GM19455 (cell line): ENCODE measurements at regions not wholly inside any gene's neighbourhood (a gene's known extent, or its start where the extent isn't known, plus 50 kb on each side); places are given as distances from the start of the nearest gene placed in this dataset.
"Not testable (repeated sequence)": the region's sequence is repeated elsewhere in the genome, so short reads cannot be mapped to it uniquely, and the experiment has no call there.

Experiments used
- ATAC-seq: cut with Tn5 transposase; IDR thresholded peaks from one replicate; pipeline ENCODE4 v1.9.1; 2021; ENCODE audit not compliant: unreplicated experiment

GRCh38 chr10:94218493-94219183 lies 144.1 kb downstream of the NOC3L start:
- ATAC-seq = no peak

- no peak for ATAC-seq
Observed at GRCh38 chr10:94219829-94220228, 142.9 kb downstream of the NOC3L start.

- ATAC-seq = no peak
Observed at GRCh38 chr10:94220717-94221116, 142.0 kb downstream of the NOC3L start.

GRCh38 chr10:94223702-94224370 lies 138.9 kb downstream of the NOC3L start:
- no peak for ATAC-seq

- no peak for ATAC-seq
Observed at GRCh38 chr10:94224656-94225055, 138.1 kb downstream of the NOC3L start.

DNA sequence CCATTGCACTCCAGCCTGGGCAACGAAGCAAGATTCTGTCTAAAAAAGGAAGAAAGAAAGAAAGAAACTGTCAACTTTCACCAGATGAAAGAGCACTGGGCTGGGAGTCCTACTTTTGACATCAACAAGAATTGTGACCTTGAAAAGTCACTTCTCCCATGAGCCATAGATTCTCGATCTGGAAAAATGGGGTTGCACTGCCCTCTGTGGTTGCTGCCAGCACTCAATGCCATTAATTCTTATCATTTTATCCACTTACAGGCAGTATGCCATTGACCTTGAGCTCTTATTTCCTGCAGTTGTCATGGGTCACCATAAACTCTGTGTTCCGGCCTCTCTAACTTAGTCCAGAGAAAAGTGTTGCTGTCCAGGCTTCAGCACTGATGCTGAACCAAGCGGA lies 137.2 kb downstream of the NOC3L start:
- no peak for ATAC-seq

DNA sequence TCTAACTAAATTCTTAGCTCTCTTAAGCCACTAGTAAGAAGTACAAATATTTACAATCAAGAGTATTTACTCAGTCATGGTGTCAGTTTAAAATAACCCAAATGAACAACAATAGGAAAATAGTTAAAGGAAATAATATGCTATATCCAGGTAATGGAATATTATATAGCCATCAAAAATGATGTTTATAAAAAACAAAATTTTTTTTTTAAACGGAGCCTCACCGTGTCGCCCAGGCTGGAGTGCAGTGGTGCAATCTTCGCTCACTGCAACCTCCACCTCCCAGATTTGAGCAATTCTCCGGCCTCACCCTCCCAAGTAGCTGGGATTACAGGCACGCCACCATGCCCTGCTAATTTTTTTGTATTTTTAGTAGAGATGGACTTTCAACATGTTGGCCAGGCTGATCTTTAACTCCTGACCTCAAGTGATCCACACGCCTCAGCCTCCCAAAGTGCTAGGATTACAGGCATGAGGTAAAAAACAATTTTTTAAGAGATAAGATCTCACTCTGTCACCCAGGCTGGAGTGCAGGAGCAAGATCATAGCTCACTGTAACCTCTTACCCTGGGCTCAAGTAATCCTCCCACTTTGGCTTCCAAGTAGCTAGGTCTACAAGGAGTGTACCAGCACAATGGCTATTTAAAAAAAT lies 132.5 kb downstream of the NOC3L start:
- no peak for ATAC-seq

GRCh38 chr10:94232711-94233383 lies 129.9 kb downstream of the NOC3L start:
- ATAC-seq = no peak

GRCh38 chr10:94235461-94235860 lies 127.3 kb downstream of the NOC3L start:
- ATAC-seq = no peak

- no peak for ATAC-seq
Observed at GRCh38 chr10:94238006-94238617, 124.6 kb downstream of the NOC3L start.

DNA sequence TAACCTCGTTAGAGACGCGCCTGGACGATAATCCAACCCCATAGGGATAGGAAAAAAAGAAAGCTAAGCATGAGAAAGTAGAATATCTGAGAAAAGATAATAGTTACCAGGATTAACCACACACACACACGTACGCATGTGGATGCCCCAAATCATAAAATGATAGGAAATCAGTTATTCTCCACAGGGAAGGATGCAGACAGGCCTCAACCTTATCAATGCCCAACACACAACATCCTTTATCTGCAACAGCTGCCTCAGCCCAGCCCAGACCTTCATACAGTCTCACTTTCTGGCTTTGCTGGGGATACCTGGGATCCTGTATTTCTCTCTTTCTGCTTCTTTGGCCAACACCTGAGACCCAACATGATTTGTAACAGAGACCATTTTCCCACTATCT lies 123.0 kb downstream of the NOC3L start:
- ATAC-seq = no peak

- ATAC-seq = no peak
Observed at GRCh38 chr10:94240491-94240890, 122.2 kb downstream of the NOC3L start.

GRCh38 chr10:94240901-94241300 lies 121.8 kb downstream of the NOC3L start:
- no peak for ATAC-seq

DNA sequence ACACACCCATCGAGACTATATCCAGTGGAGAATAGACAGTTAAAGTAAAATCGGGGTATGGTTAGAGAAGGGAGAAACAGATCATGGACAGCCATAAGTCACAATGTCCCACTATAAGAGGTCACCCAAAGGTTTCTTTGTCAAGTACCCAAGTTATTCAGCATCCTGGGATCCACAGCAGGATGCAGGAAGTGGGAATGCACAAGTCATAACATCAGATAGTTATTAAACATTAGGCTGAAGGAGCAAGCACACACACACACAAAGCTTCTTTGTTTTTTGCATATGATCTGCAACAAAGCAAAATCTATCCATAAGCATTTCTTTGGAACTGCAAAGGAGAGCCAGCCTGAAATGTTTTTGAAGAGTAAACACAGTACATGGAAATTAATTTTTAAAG lies 111.6 kb downstream of the NOC3L start:
- no peak for ATAC-seq

DNA sequence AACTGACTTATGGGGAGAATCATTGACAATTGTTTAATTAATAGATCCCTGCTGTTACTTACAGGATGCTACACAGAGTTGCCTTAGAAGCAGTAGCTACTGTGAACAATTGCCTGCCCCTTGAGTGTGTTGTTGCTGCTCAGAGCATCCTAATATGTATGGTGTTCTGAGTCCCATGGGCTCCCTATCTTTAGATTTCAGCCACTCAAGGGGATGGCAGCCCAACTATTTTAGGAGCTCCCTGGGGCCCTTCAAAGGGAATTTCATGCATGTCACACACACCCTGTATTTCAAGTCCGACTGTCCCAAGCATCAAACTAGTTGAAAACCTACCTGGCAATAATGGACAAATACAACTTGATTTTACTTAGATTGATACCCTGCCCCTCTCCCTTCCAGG lies 111.2 kb downstream of the NOC3L start:
- no peak for ATAC-seq

DNA sequence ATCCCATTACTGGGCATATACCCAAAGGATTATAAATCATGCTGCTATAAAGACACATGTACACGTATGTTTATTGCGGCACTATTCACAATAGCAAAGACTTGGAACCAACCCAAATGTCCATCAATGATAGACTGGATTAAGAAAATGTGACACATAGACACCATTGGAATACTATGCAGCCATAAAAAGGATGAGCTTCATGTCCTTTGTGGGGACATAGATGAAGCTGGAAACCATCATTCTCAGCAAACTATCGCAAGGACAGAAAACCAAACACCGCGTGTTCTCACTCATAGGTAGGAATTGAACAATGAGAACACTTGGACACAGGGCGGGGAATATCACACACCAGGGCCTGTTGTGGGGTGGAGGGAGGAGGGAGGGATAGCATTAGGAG lies 105.3 kb downstream of the NOC3L start:
- not testable (repeated sequence) for ATAC-seq

DNA sequence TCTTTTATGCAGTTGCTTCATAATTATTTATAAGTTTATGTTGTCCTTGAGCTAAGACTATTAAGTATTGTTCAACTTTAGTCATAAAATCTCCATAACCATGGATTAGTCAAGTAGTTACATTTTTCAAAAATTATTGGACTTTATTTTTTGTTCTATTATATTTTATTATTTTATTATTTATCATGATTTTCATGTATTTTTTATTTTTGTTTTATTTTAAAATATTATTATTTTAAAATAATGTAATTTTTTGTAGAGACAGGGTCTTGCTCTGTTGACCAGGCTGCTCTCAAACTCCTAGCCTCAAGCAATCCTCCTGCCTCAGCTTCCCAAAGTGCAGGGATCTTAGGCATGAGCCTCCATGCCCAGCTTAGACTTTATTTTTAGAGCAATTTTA lies 102.3 kb downstream of the NOC3L start:
- ATAC-seq = no peak

DNA sequence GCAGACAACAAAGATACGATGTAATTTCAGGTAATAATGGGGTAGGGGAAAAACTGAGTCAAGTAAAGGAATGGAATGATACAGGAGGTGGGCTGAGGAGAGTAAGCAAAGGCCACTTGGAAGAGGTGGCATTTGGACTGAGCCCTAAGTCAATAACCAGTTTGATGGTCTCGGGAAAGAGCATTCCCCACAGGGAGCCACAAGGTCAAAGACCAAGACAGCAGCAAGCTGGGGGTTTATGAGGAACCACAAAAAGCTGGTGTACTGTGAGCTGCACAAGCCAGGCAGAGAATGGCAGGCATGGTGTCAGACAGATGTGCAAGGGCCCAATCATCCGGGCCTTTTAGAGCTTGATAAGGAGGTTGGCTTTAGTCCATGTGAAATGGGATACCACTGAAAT lies 98.7 kb downstream of the NOC3L start:
- ATAC-seq = no peak

- ATAC-seq = no peak
Observed at GRCh38 chr10:94266091-94266490, 96.6 kb downstream of the NOC3L start.

- ATAC-seq = no peak
Observed at GRCh38 chr10:94268652-94269051, 94.1 kb downstream of the NOC3L start.

GRCh38 chr10:94274142-94274787 lies 88.5 kb downstream of the NOC3L start:
- ATAC-seq = no peak
